ENCODE measurements at regions not wholly inside any gene's neighbourhood (a gene's known extent, or its start where the extent isn't known, plus 50 kb on each side); places are given as distances from the start of the nearest gene placed in this dataset.
"Not testable (repeated sequence)": the region's sequence is repeated elsewhere in the genome, so short reads cannot be mapped to it uniquely, and the experiment has no call there.

DNA sequence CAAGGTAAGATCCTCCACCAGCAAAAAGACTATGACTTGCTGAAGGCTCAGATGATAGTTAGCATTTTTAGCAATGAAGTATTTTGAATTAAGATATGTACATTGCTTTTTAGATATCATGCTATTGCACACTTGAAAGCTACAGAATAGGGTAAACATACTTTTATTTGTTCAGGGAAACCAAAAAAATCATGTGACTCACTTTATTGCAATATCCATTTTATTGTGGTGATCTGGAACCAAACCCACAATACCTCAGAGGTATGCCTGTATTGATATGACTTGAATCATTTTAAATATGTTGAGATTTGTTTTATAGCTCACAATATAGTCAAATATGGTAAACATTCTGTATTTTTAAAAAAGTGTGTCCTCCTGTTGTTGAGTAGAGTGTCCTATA, 96.1 kb downstream of the DIO3 start:
- no peak for DNase-seq (ENCODE audit: low read depth, low spot score)
- no peak overlapping the region for H3K4me3 ChIP-seq
- TF ChIP-seq EZH2 (IDR thresholded peaks at IDR 0.05): no peak
- no peaks in the 10 kb centered on the region for H3K36me3 ChIP-seq (ENCODE audit: insufficient read depth, low read length)
- H3K9me3 ChIP-seq (ENCODE audit: low read depth, low read length): no peaks in the 10 kb centered on the region
- no peak overlapping the region for H3K27ac ChIP-seq
- H3K9ac ChIP-seq (ENCODE audit: insufficient read length): no peak overlapping the region

DNA sequence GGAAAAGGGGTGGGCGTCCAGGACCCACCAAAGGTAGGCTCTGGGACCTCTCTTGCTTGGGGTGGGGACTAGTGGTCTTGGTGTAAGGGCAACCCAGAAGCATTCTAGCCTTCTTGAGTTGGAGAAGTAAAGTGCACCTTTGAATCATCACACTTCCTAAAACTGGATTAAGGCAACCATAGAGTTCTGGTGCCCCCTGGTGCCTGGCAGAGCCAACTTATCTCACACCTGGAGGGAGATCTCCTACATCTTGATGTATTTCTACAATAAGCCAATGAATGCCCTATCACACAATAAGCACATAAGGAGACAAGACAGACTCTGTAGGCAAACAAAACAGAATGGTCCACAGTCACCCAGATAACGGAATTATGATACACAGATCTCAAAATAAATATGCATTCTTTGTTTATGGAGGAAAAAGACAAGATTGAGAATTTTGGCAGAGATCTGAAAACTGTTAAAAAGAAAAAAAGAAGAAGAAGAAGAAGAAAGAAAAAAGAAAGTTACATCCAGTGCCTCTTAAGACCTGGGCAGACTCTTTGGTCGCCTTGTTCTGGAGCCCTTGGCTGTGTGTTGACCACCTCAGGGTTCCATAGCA, 95.9 kb upstream of the PPP2R5C start:
- H3K36me3 ChIP-seq (ENCODE audit: insufficient read depth, low read length): no peaks in the 10 kb centered on the region
- no peak for TF ChIP-seq POLR2AphosphoS5 (IDR thresholded peaks at IDR 0.05; ENCODE audit: borderline replicate concordance, low read depth, low read length)
- no peak for TF ChIP-seq EZH2 (IDR thresholded peaks at IDR 0.05)
- no peak for TF ChIP-seq FOXP2 (optimal IDR thresholded peaks at IDR 0.05; ENCODE audit: control extremely low read depth, extremely low read length, insufficient read depth)
- H3K9ac ChIP-seq (ENCODE audit: insufficient read length): no peak overlapping the region
- no peak overlapping the region for H3K4me3 ChIP-seq
- peaks cover 4% of the 10 kb centered on the region; the same call in 1 of the 2 replicates for H3K9me3 ChIP-seq (ENCODE audit: low read depth, low read length)
- peak; percentile 35 for DNase-seq (ENCODE audit: low read depth, low spot score)
- H3K27ac ChIP-seq: no peak overlapping the region

DNA sequence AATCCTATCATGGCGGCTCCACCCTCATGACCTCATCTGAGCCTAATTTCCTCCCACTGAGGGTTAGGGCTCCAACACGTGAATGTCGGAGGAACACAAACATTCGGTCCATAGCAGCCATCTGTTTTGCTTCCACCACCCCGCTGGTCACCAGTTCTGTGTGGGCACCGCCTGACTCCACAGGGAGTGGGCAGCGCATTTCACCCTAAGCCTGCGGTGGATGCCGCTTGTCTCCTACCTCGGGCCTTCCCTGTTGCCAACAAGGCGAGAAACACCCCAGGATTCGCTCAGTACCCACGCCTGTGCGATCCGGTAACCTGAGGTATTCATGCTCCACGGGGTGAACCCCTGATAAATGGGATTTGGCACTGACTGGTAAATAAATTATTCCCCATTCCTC, 95.2 kb upstream of the PPP2R5C start:
- Histone ChIP-seq H3K9me3 (ENCODE audit: low read depth, low read length) (peaks cover 4% of the 10 kb centered on the region; the same call in 1 of the 2 replicates), H3K27ac (no peak overlapping the region), H3K36me3 (ENCODE audit: insufficient read depth, low read length) (no peaks in the 10 kb centered on the region), H3K4me3 (no peak overlapping the region), H3K9ac (ENCODE audit: insufficient read length) (no peak overlapping the region)
- TF ChIP-seq FOXP2 (optimal IDR thresholded peaks at IDR 0.05; ENCODE audit: control extremely low read depth, extremely low read length, insufficient read depth) (no peak), EZH2 (IDR thresholded peaks at IDR 0.05) (no peak), POLR2AphosphoS5 (IDR thresholded peaks at IDR 0.05; ENCODE audit: borderline replicate concordance, low read depth, low read length) (no peak)
- DNase-seq (ENCODE audit: low read depth, low spot score): no peak

DNA sequence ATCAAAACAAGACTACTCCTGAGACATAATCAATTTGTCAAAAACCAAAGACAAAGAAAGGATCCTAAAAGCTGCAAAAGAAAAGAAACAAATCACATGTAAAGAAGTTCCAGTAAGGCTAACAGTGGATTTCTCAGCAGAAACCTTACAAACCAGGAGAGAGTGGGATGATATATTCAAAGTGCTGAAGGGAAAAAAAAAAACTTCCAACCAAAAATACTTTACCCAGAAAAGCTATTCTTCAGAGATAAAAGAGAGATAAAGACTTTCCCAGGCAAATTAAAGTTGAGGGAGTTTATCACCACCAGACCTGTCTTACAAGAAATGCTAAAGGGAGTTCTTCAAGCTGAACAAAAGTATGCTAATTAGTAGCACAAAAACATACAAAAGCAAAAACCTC, 91.9 kb upstream of the PPP2R5C start:
- peaks cover 4% of the 10 kb centered on the region; the same call in 1 of the 2 replicates for H3K9me3 ChIP-seq (ENCODE audit: low read depth, low read length)
- H3K27ac ChIP-seq: no peak overlapping the region
- H3K36me3 ChIP-seq (ENCODE audit: insufficient read depth, low read length): no peaks in the 10 kb centered on the region
- DNase-seq (ENCODE audit: low read depth, low spot score): no peak
- no peak for TF ChIP-seq POLR2AphosphoS5 (IDR thresholded peaks at IDR 0.05; ENCODE audit: borderline replicate concordance, low read depth, low read length)
- no peak for TF ChIP-seq FOXP2 (optimal IDR thresholded peaks at IDR 0.05; ENCODE audit: control extremely low read depth, extremely low read length, insufficient read depth)
- no peak for TF ChIP-seq EZH2 (IDR thresholded peaks at IDR 0.05)
- H3K4me3 ChIP-seq: no peak overlapping the region
- no peak overlapping the region for H3K9ac ChIP-seq (ENCODE audit: insufficient read length)

DNA sequence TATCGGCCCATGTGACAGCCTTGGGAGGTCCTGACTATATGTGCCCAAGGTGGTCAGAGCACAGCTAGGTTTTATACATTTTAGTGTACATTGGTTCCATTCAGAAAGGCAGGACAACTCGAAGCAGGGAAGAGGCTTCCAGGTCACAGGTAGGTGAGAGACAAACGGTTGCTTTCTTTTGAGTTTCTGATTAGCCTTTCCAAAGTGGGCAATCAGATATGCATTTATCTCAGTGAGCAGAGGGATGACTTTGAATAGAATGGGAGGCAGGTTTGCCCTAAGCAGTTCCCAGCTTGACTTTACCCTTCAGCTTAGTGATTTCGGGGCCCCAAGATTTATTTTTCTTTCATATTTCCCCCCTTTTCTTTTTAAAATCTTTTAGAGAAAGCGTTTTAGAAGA, 87.6 kb upstream of the PPP2R5C start:
- no peak overlapping the region for H3K9ac ChIP-seq (ENCODE audit: insufficient read length)
- TF ChIP-seq EZH2 (IDR thresholded peaks at IDR 0.05): no peak
- no peak for TF ChIP-seq FOXP2 (optimal IDR thresholded peaks at IDR 0.05; ENCODE audit: control extremely low read depth, extremely low read length, insufficient read depth)
- no peak for TF ChIP-seq POLR2AphosphoS5 (IDR thresholded peaks at IDR 0.05; ENCODE audit: borderline replicate concordance, low read depth, low read length)
- no peak overlapping the region for H3K27ac ChIP-seq
- H3K36me3 ChIP-seq (ENCODE audit: insufficient read depth, low read length): no peaks in the 10 kb centered on the region
- H3K9me3 ChIP-seq (ENCODE audit: low read depth, low read length): peaks cover 4% of the 10 kb centered on the region; the same call in 1 of the 2 replicates
- DNase-seq (ENCODE audit: low read depth, low spot score): no peak
- no peak overlapping the region for H3K4me3 ChIP-seq

DNA sequence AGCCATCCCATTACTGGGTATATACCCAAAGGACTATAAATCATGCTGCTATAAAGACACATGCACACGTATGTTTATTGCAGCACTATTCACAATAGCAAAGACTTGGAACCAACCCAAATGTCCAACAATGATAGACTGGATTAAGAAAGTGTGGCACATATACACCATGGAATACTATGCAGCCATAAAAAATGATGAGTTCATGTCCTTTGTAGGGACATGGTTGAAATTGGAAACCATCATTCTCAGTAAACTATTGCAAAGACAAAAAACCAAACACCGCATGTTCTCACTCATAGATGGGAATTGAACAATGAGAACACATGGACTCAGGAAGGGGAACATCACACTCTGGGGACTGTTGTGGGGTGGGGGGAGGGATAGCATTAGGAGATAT, 85.7 kb upstream of the PPP2R5C start:
- H3K27ac ChIP-seq; DNase-seq (ENCODE audit: low read depth, low spot score); H3K36me3 ChIP-seq (ENCODE audit: insufficient read depth, low read length); H3K9ac ChIP-seq (ENCODE audit: insufficient read length); H3K9me3 ChIP-seq (ENCODE audit: low read depth, low read length); H3K4me3 ChIP-seq: not testable (repeated sequence)

DNA sequence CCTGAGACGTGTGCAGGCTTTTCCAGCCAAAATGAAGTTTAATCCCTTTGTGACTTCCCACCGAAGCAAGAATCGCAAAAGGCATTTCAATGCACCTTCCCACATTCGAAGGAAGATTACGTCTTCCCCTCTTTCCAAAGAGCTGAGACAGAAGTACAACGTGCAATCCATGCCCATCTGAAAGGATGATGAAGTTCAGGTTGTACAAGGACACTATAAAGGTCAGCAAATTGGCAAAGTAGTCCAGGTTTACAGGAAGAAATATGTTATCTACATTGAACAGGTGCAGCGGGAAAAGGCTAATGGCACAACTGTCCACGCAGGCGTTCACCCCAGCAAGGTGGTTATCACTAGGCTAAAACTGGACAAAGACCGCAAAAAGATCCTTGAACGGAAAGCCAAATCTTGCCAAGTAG, 83.6 kb upstream of the PPP2R5C start:
- not testable (repeated sequence) for H3K9ac ChIP-seq (ENCODE audit: insufficient read length); H3K27ac ChIP-seq; H3K4me3 ChIP-seq; DNase-seq (ENCODE audit: low read depth, low spot score); H3K36me3 ChIP-seq (ENCODE audit: insufficient read depth, low read length); H3K9me3 ChIP-seq (ENCODE audit: low read depth, low read length)

DNA sequence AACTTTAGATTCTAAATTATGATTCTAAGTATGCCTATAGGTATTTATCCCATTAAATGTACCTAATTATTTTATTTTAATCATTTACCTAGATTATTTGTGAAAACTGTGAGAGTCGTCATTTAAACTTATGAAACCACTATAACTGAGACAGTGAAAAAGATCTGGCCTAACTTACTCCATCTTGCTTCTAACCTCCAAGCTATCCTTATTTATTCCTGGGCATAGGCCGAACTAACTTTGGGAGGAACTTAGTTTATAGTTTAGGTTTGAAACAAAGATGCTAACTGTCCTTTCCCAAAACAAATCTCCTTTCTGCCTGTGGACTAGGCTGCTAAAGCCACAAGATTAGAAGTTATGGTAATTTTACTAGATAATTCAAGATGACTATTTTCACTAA, 79.7 kb upstream of the PPP2R5C start:
- Histone ChIP-seq H3K36me3 (ENCODE audit: insufficient read depth, low read length) (no peaks in the 10 kb centered on the region), H3K9ac (ENCODE audit: insufficient read length) (no peak overlapping the region), H3K9me3 (ENCODE audit: low read depth, low read length) (no peaks in the 10 kb centered on the region), H3K27ac (no peak overlapping the region), H3K4me3 (no peak overlapping the region)
- no peak for DNase-seq (ENCODE audit: low read depth, low spot score)
- TF ChIP-seq FOXP2 (optimal IDR thresholded peaks at IDR 0.05; ENCODE audit: control extremely low read depth, extremely low read length, insufficient read depth): no peak
- TF ChIP-seq EZH2 (IDR thresholded peaks at IDR 0.05): no peak
- TF ChIP-seq POLR2AphosphoS5 (IDR thresholded peaks at IDR 0.05; ENCODE audit: borderline replicate concordance, low read depth, low read length): no peak

DNA sequence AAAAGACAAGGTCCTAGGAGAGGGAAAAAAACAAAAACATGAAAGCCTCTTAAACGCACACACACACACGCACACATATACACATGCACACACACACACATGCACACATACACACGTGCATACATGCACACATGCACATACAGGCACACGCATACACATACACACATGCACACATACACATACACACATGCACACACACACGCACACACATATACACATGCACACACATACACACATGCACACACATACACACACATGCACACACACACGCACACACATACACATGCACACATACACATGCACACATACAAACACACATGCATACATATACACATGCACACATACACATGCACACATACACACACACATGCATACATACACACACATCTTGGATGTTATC, 78.1 kb upstream of the PPP2R5C start:
- TF ChIP-seq FOXP2 (optimal IDR thresholded peaks at IDR 0.05; ENCODE audit: control extremely low read depth, extremely low read length, insufficient read depth) (no peak), POLR2AphosphoS5 (IDR thresholded peaks at IDR 0.05; ENCODE audit: borderline replicate concordance, low read depth, low read length) (no peak), EZH2 (IDR thresholded peaks at IDR 0.05) (no peak)
- H3K4me3 ChIP-seq: no peak overlapping the region
- H3K36me3 ChIP-seq (ENCODE audit: insufficient read depth, low read length): no peaks in the 10 kb centered on the region
- H3K9ac ChIP-seq (ENCODE audit: insufficient read length): no peak overlapping the region
- no peak for DNase-seq (ENCODE audit: low read depth, low spot score)
- H3K9me3 ChIP-seq (ENCODE audit: low read depth, low read length): no peaks in the 10 kb centered on the region
- no peak overlapping the region for H3K27ac ChIP-seq

All from SK-N-MC (cell line).